Fibroblast of the aortic adventitia (primary cell): ENCODE measurements at regions not wholly inside any gene's neighbourhood (a gene's known extent, or its start where the extent isn't known, plus 50 kb on each side); places are given as distances from the start of the nearest gene placed in this dataset.
A peak's percentile ranks its signal among the peaks of the same experiment; 100 is the strongest.

Experiments used
- DNase-seq: peaks from one replicate; pipeline ENCODE4 v3.0.0-alpha.2; 2010; ENCODE audit warnings: low read depth
- H3K4me3 ChIP-seq: 2 replicates; pipeline ENCODE4 v1.5.1; 2011; ENCODE audit warnings: low read depth, mild to moderate bottlenecking, control low read depth, low read length, moderate library complexity
- TF ChIP-seq, protein P1 (sequence below): IDR thresholded peaks from 2 replicates; pipeline ENCODE4 v1.5.1; 2011; ENCODE audit warnings: mild to moderate bottlenecking, low read length, control low read depth, inconsistent platforms; ENCODE audit not compliant: insufficient read depth

DNA sequence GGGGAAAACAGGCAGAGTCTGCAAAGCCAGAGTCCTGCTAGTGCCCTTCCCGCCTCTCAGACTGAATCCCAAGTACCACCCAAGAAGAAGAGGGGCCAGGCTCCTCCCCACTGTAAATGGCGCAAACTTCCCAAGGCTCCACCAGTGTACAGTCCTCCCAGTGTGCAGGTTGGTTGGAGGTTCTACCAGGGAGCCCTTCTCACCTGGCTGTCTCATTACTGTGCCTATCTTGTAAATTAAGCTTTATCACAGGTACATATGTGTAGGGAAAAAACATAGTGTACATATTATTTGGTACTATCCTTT lies 189.7 kb downstream of the FSCB start:
- no peak for DNase-seq
- no peak overlapping the region for H3K4me3 ChIP-seq
- TF ChIP-seq, protein P1, sequence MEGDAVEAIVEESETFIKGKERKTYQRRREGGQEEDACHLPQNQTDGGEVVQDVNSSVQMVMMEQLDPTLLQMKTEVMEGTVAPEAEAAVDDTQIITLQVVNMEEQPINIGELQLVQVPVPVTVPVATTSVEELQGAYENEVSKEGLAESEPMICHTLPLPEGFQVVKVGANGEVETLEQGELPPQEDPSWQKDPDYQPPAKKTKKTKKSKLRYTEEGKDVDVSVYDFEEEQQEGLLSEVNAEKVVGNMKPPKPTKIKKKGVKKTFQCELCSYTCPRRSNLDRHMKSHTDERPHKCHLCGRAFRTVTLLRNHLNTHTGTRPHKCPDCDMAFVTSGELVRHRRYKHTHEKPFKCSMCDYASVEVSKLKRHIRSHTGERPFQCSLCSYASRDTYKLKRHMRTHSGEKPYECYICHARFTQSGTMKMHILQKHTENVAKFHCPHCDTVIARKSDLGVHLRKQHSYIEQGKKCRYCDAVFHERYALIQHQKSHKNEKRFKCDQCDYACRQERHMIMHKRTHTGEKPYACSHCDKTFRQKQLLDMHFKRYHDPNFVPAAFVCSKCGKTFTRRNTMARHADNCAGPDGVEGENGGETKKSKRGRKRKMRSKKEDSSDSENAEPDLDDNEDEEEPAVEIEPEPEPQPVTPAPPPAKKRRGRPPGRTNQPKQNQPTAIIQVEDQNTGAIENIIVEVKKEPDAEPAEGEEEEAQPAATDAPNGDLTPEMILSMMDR: no peak

DNA sequence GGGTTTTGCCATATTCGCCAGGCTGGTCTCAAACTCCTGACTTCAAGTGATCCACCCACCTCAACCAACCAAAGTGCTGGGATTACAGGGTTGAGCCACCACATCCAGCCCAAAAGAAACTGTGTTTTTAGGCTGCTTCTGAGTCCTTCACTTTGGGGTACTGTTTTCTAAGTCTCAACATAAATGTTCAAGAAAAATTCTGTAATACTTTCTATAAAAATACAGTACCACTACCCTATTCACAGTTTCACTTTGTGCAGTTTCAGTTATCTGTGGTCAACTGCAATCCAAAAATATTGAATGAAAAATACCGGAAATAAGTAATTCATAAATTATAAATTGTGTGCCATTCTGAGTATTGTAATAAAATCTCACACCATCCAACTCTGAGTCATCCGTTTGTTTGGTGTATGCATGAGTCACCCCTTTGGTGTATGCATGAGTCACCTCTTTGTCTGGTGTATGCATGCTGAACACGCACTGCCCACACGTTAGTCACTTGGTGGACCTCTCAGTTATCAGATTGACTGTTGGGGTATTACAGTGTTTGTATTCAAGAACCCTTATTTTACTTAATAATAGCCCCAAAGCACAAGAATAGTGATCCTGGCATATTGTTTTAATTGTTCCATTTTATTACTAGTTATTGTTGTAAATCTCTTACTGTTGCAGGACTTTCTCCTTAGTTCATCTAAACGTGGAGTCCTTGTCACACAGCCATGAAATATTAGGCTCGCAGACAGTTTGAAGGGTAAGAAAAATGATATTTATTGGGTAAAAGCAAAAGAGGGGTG lies 190.2 kb downstream of the FSCB start:
- peak; percentile 93 for DNase-seq
- TF ChIP-seq, protein P1: no peak
- H3K4me3 ChIP-seq: no peak overlapping the region

DNA sequence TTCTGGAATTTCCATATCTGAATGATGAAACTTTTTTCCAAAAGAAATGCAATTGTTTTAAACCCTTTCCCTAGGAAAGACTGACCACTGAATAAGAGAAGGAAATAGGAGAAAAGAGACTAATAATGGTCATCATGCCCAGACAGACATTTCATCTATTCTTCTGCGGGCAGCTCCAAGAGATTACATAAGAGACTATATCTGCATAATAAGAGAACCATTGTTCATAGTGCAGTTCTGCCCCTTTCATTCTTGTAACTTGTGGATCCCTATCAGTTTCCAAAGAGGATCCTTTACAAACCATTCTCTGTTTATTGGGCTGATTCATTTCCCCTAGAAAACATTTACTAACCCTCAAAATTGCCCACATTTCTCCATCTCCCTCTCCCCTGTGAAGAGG lies 197.8 kb downstream of the FSCB start:
- TF ChIP-seq, protein P1: no peak
- no peak for DNase-seq
- H3K4me3 ChIP-seq: no peak overlapping the region

DNA sequence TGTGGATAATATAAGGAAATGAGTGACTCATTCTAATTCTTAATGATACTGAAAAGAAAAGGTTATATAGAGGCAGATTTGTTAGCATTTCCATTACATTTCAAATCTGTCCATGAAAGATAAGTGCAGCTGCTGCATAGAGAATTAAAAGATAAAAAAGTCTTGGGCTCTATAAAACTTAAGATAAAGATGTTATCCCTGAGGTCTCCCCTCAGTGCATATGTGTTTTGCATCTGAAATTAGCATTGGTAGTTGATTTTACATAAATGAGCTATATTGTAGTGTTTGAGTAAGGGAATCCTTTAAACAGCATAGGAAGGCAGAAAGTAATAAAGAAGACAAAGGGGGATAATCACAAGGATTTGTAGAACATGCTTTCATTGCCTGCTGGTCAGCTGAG lies 206.2 kb downstream of the FSCB start:
- H3K4me3 ChIP-seq: no peak overlapping the region
- TF ChIP-seq, protein P1: no peak
- DNase-seq: no peak

DNA sequence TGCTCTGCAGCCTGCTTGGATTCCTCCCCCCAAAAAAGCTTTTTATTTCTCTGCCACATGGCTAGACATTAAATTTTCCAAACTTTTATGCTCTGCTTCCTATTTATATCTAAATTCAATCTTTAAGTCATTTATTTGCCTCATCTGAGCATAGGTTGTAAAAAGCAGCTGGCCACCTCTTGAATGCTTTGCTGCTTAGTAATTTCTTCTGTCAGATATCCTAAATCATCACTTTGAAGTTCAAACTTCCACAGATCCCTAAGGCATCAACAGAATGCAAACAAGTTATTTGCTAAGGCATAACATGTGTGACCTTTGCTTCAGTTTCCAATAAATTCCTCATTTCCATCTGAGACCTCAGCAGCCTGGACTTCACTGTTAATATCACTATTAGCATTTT lies 209.6 kb downstream of the FSCB start:
- TF ChIP-seq, protein P1: no peak
- no peak for DNase-seq

DNA sequence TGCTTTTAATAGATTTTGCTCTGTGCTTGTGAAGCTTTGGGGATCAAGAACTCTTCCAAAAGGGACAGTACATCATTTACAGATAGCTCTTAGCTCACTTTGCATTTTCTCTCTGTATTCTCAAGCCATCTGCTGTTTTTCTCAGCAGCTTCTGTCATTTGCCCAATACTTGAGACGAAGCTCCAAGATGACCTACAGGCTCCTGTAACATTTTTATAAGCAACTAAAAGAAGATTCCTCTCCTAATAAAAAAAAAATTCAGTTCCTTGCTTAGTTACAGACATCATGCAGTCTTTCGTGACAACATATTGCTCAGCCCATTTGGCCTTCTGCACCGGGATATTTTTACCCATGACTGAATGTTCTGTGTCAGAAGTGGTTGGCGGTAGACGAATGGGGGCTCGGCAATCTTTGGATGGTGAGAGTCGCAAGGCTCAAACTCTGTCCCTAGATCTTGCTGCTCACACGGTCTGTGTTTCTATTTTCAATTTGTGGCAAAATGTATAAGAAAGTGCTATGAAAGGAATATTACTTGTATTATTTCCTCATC lies 215.6 kb downstream of the FSCB start:
- DNase-seq: peak; percentile 2
- no peak overlapping the region for H3K4me3 ChIP-seq
- TF ChIP-seq, protein P1: no peak

More for the DNA sequence above, 209.6 kb downstream of the FSCB start:
- H3K4me3 ChIP-seq: no peak overlapping the region

DNA sequence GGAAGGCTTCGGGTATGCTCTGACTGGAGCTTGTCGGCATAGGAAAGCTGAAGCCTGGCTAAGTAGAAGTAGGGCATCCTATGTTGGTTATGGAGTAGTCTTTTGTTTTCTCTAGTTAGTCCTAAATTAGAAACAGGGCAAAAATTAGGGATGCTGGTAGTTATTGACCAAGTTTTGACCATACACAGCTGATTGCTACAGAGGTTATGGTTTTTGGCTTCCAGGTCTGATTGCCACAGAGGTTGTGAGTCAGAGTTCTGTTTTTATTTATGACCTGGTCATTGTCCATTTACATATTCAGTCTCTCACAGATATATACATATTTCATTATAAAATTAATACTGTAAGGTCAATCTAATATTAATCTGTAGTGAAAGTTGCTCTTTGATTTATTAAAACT lies 219.2 kb downstream of the FSCB start:
- H3K4me3 ChIP-seq: no peak overlapping the region
- TF ChIP-seq, protein P1: no peak
- DNase-seq: peak; percentile 2
